ENCODE measurements at regions not wholly inside any gene's neighbourhood (a gene's known extent, or its start where the extent isn't known, plus 50 kb on each side); places are given as distances from the start of the nearest gene placed in this dataset.
"Not testable (repeated sequence)": the region's sequence is repeated elsewhere in the genome, so short reads cannot be mapped to it uniquely, and the experiment has no call there.

DNA sequence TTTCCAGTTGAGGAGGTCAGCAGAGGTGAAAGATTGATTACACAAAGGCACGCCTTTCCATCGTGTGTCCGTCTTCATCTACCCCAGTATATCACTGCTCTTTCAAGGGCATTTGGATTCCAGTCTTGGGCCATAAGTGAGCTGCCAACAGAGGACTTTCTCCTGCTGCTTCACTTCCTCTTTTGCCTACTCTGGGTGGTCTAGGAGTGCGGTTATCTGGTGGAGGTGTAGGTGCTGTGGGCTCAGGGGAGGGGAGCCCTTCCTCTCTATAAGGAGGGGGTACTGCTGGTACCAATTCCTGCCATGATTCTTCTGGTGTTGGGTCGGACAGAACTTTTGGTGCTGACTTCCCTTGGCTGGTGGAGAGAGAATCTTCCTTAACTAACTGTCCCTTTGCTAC, 83.1 kb upstream of the VEPH1 start:
- H3K9me3 Mint-ChIP-seq, result peaks cover 0 to 7% (median 0%) of the 10 kb centered on the region in 7 donors
- no peak overlapping the region for H3K4me3 Mint-ChIP-seq

GRCh38 chr3:157585386-157585785, 82.2 kb upstream of the VEPH1 start:
- H3K4me3 Mint-ChIP-seq, result no peak overlapping the region
- no peak for DNase-seq
- no peak for ATAC-seq (ENCODE audit: low read depth in 2 of 2)

More for the DNA sequence above, 83.1 kb upstream of the VEPH1 start:
- peaks cover 8% of the 10 kb centered on the region for H3K27me3 Mint-ChIP-seq
- Histone ChIP-seq H3K27me3 (ENCODE audit: control insufficient read depth, insufficient read depth, low read length) (no peaks in the 10 kb centered on the region), H3K4me3 (ENCODE audit: low read depth, low read length) (no peak overlapping the region), H3K4me1 (ENCODE audit: control insufficient read depth, insufficient read depth, low read length, poor library complexity, severe bottlenecking) (no peaks in the 10 kb centered on the region), H3K9me3 (ENCODE audit: control insufficient read depth in 2 of 2, low read length in 2 of 2) (no peaks in the 10 kb centered on the region), H3K36me3 (ENCODE audit: control insufficient read depth, insufficient read depth, low read length) (no peaks in the 10 kb centered on the region), H3K27ac (ENCODE audit: insufficient read depth, low read length, poor library complexity, severe bottlenecking) (no peak overlapping the region)
- no peak for ATAC-seq (ENCODE audit: low read depth in 2 of 2)
- no peaks in the 10 kb centered on the region for H3K4me1 Mint-ChIP-seq
- H3K36me3 Mint-ChIP-seq, result no peaks in the 10 kb centered on the region
- no peak overlapping the region for H3K27ac Mint-ChIP-seq
- no peak for DNase-seq

GRCh38 chr3:157582637-157582973, 79.4 kb upstream of the VEPH1 start:
- H3K27me3 Mint-ChIP-seq, result no peaks in the 10 kb centered on the region
- no peak for ATAC-seq (ENCODE audit: low read depth in 2 of 2)
- H3K4me3 Mint-ChIP-seq, result no peak overlapping the region
- Histone ChIP-seq H3K27me3 (ENCODE audit: control insufficient read depth, insufficient read depth, low read length) (no peaks in the 10 kb centered on the region), H3K27ac (ENCODE audit: insufficient read depth, low read length, poor library complexity, severe bottlenecking) (no peak overlapping the region), H3K4me3 (ENCODE audit: low read depth, low read length) (no peak overlapping the region), H3K36me3 (ENCODE audit: control insufficient read depth, insufficient read depth, low read length) (no peaks in the 10 kb centered on the region), H3K9me3 (ENCODE audit: control insufficient read depth in 2 of 2, low read length in 2 of 2) (no peaks in the 10 kb centered on the region), H3K4me1 (ENCODE audit: control insufficient read depth, insufficient read depth, low read length, poor library complexity, severe bottlenecking) (no peaks in the 10 kb centered on the region)
- no peaks in the 10 kb centered on the region for H3K36me3 Mint-ChIP-seq
- DNase-seq, result no peak
- peaks cover 0 to 8% (median 0%) of the 10 kb centered on the region in 7 donors for H3K9me3 Mint-ChIP-seq
- H3K4me1 Mint-ChIP-seq, result no peaks in the 10 kb centered on the region
- H3K27ac Mint-ChIP-seq, result no peak overlapping the region

More at GRCh38 chr3:157585386-157585785, 82.2 kb upstream of the VEPH1 start:
- H3K27me3 Mint-ChIP-seq, result peaks cover 8% of the 10 kb centered on the region
- peaks cover 0 to 7% (median 0%) of the 10 kb centered on the region in 7 donors for H3K9me3 Mint-ChIP-seq
- H3K27ac Mint-ChIP-seq, result no peak overlapping the region
- H3K4me1 ChIP-seq (ENCODE audit: control insufficient read depth, insufficient read depth, low read length, poor library complexity, severe bottlenecking), result no peaks in the 10 kb centered on the region
- no peaks in the 10 kb centered on the region for H3K4me1 Mint-ChIP-seq
- H3K36me3 Mint-ChIP-seq, result no peaks in the 10 kb centered on the region
- no peaks in the 10 kb centered on the region for H3K9me3 ChIP-seq (ENCODE audit: control insufficient read depth in 2 of 2, low read length in 2 of 2)
- H3K27me3 ChIP-seq (ENCODE audit: control insufficient read depth, insufficient read depth, low read length), result no peaks in the 10 kb centered on the region
- H3K4me3 ChIP-seq (ENCODE audit: low read depth, low read length), result no peak overlapping the region
- H3K36me3 ChIP-seq (ENCODE audit: control insufficient read depth, insufficient read depth, low read length), result no peaks in the 10 kb centered on the region
- no peak overlapping the region for H3K27ac ChIP-seq (ENCODE audit: insufficient read depth, low read length, poor library complexity, severe bottlenecking)

DNA sequence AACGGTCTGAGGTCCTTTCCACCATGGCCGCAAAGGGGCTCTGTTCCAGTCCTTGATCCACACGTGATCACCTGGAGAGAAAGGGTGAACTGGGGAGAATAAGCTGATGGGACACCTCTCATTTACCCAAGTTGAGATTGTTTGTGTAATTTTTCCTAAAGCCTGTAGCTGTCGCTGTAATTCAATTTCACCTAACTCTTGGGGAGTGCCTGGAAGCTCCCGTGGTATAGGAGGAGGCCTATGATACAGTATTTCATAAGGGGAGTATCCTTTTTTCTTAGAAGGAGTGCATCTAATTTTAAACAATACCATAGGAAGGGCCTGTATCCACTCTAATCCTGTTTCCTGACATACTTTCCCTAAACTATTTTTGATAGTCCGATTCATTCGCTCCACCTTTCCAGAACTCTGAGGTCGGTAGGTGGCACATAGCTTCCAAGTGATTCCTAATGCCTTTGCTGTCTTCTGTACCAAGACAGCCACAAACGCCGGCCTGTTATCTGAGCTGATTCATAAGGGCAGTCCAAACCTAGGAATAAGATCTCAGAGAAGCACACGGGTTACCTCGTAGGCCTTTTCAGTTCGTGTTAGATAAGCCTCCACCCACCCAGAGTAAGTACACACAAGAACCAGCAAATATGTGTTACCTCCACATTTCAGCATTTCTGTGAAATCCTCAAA, 78.9 kb upstream of the VEPH1 start:
- not testable (repeated sequence) for H3K9me3 Mint-ChIP-seq, H3K27ac Mint-ChIP-seq

GRCh38 chr3:157581371-157581770, 78.2 kb upstream of the VEPH1 start:
- H3K27ac Mint-ChIP-seq, result no peak overlapping the region
- H3K27ac ChIP-seq (ENCODE audit: insufficient read depth, low read length, poor library complexity, severe bottlenecking), result no peak overlapping the region
- no peaks in the 10 kb centered on the region for H3K27me3 ChIP-seq (ENCODE audit: control insufficient read depth, insufficient read depth, low read length)
- no peaks in the 10 kb centered on the region for H3K36me3 ChIP-seq (ENCODE audit: control insufficient read depth, insufficient read depth, low read length)
- H3K9me3 Mint-ChIP-seq, result peaks cover 0 to 6% (median 0%) of the 10 kb centered on the region in 7 donors
- H3K4me3 ChIP-seq (ENCODE audit: low read depth, low read length), result no peak overlapping the region
- no peaks in the 10 kb centered on the region for H3K4me1 Mint-ChIP-seq
- no peaks in the 10 kb centered on the region for H3K4me1 ChIP-seq (ENCODE audit: control insufficient read depth, insufficient read depth, low read length, poor library complexity, severe bottlenecking)
- no peaks in the 10 kb centered on the region for H3K27me3 Mint-ChIP-seq
- H3K36me3 Mint-ChIP-seq, result no peaks in the 10 kb centered on the region
- no peak overlapping the region for H3K4me3 Mint-ChIP-seq
- H3K9me3 ChIP-seq (ENCODE audit: control insufficient read depth in 2 of 2, low read length in 2 of 2), result no peaks in the 10 kb centered on the region
- DNase-seq (no peak), ATAC-seq (ENCODE audit: low read depth in 2 of 2) (no peak)

More for the DNA sequence above, 78.9 kb upstream of the VEPH1 start:
- DNase-seq; H3K27me3 ChIP-seq (ENCODE audit: control insufficient read depth, insufficient read depth, low read length); H3K4me1 Mint-ChIP-seq; H3K9me3 ChIP-seq (ENCODE audit: control insufficient read depth in 2 of 2, low read length in 2 of 2); H3K36me3 ChIP-seq (ENCODE audit: control insufficient read depth, insufficient read depth, low read length); H3K27ac ChIP-seq (ENCODE audit: insufficient read depth, low read length, poor library complexity, severe bottlenecking); ATAC-seq (ENCODE audit: low read depth in 2 of 2); H3K4me1 ChIP-seq (ENCODE audit: control insufficient read depth, insufficient read depth, low read length, poor library complexity, severe bottlenecking); H3K4me3 ChIP-seq (ENCODE audit: low read depth, low read length); H3K27me3 Mint-ChIP-seq; H3K36me3 Mint-ChIP-seq; H3K4me3 Mint-ChIP-seq: not testable (repeated sequence)

DNA sequence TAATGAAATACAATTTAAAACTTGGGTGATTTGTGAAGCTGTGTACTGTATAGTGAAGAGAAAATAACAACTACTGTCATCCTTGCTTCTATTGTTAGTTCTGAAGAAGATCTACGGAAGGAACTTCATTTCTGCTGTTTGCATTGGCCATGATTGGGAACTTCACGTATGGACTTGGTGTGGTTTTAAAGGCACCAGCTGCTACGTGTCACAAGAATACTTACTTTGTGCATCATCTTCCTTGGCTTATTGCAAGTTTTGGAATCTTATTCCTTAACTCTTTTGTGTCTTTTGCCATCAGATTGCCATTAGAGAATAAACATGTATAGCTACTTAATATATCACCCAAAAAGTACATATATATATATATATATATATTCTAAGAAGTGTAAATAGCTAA, 75.0 kb upstream of the VEPH1 start:
- Histone ChIP-seq H3K27ac (ENCODE audit: insufficient read depth, low read length, poor library complexity, severe bottlenecking) (no peak overlapping the region), H3K9me3 (ENCODE audit: control insufficient read depth in 2 of 2, low read length in 2 of 2) (no peaks in the 10 kb centered on the region), H3K27me3 (ENCODE audit: control insufficient read depth, insufficient read depth, low read length) (no peaks in the 10 kb centered on the region), H3K4me3 (ENCODE audit: low read depth, low read length) (no peak overlapping the region), H3K4me1 (ENCODE audit: control insufficient read depth, insufficient read depth, low read length, poor library complexity, severe bottlenecking) (no peaks in the 10 kb centered on the region), H3K36me3 (ENCODE audit: control insufficient read depth, insufficient read depth, low read length) (no peaks in the 10 kb centered on the region)
- no peak overlapping the region for H3K4me3 Mint-ChIP-seq
- no peaks in the 10 kb centered on the region for H3K36me3 Mint-ChIP-seq
- DNase-seq (no peak), ATAC-seq (ENCODE audit: low read depth in 2 of 2) (no peak)
- peaks cover 0 to 1% (median 0%) of the 10 kb centered on the region in 7 donors for H3K9me3 Mint-ChIP-seq
- H3K27me3 Mint-ChIP-seq, result no peaks in the 10 kb centered on the region
- H3K4me1 Mint-ChIP-seq, result no peaks in the 10 kb centered on the region
- no peak overlapping the region for H3K27ac Mint-ChIP-seq

- Mint-ChIP-seq H3K27me3 (no peaks in the 10 kb centered on the region), H3K36me3 (no peaks in the 10 kb centered on the region), H3K4me3 (no peak overlapping the region), H3K9me3 (peaks cover 0 to 1% (median 0%) of the 10 kb centered on the region in 7 donors), H3K4me1 (no peaks in the 10 kb centered on the region), H3K27ac (no peak overlapping the region)
- H3K4me1 ChIP-seq (ENCODE audit: control insufficient read depth, insufficient read depth, low read length, poor library complexity, severe bottlenecking), result no peaks in the 10 kb centered on the region
- no peak for DNase-seq
- no peaks in the 10 kb centered on the region for H3K36me3 ChIP-seq (ENCODE audit: control insufficient read depth, insufficient read depth, low read length)
- no peak for ATAC-seq (ENCODE audit: low read depth in 2 of 2)
- H3K27ac ChIP-seq (ENCODE audit: insufficient read depth, low read length, poor library complexity, severe bottlenecking), result no peak overlapping the region
- no peaks in the 10 kb centered on the region for H3K9me3 ChIP-seq (ENCODE audit: control insufficient read depth in 2 of 2, low read length in 2 of 2)
- H3K27me3 ChIP-seq (ENCODE audit: control insufficient read depth, insufficient read depth, low read length), result no peaks in the 10 kb centered on the region
- no peak overlapping the region for H3K4me3 ChIP-seq (ENCODE audit: low read depth, low read length)
These were observed 71.3 kb upstream of the VEPH1 start for GRCh38 chr3:157574531-157574930.

DNA sequence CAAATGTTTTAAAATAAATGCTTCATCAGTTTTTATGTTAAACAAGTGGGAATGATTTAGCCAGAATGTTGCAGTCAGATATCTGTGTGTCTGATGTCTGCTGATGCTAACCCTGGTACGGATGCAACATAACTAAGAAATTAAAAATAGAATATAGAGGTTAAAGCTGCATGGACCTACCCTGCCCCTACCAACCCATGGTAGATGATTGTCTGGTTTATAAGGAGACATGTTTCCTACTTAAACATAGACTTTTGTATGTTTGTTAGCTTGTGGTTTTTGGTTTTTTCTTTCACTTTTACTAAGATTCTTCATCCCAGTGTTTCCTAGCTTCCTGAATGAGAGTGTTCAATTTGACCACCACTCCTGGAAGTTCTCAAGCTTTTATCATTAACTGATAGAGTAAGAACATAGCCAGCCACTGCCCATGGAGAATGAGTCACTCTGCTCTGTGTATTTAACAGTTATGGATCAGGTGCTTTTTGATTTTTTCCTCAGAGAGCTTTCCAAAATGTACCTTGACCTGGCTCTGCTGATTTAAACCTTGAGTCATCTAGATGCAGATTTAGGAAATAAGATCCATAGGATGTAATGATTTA, 70.7 kb upstream of the VEPH1 start:
- H3K9me3 Mint-ChIP-seq, result no peaks in the 10 kb centered on the region
- Histone ChIP-seq H3K27me3 (ENCODE audit: control insufficient read depth, insufficient read depth, low read length) (no peaks in the 10 kb centered on the region), H3K4me1 (ENCODE audit: control insufficient read depth, insufficient read depth, low read length, poor library complexity, severe bottlenecking) (no peaks in the 10 kb centered on the region), H3K36me3 (ENCODE audit: control insufficient read depth, insufficient read depth, low read length) (no peaks in the 10 kb centered on the region), H3K27ac (ENCODE audit: insufficient read depth, low read length, poor library complexity, severe bottlenecking) (no peak overlapping the region), H3K4me3 (ENCODE audit: low read depth, low read length) (no peak overlapping the region), H3K9me3 (ENCODE audit: control insufficient read depth in 2 of 2, low read length in 2 of 2) (no peaks in the 10 kb centered on the region)
- H3K4me1 Mint-ChIP-seq, result no peaks in the 10 kb centered on the region
- ATAC-seq (ENCODE audit: low read depth in 2 of 2), result no peak
- no peaks in the 10 kb centered on the region for H3K27me3 Mint-ChIP-seq
- no peak for DNase-seq
- H3K36me3 Mint-ChIP-seq, result no peaks in the 10 kb centered on the region
- no peak overlapping the region for H3K27ac Mint-ChIP-seq
- H3K4me3 Mint-ChIP-seq, result no peak overlapping the region
